ENCODE measurements at regions not wholly inside any gene's neighbourhood (a gene's known extent, or its start where the extent isn't known, plus 50 kb on each side); places are given as distances from the start of the nearest gene placed in this dataset.

- no peak for TF ChIP-seq FOXK2 (IDR thresholded peaks at IDR 0.05)
- no peak for TF ChIP-seq ARNT (IDR thresholded peaks at IDR 0.05)
- no peak for TF ChIP-seq FOXM1 (IDR thresholded peaks at IDR 0.05; ENCODE audit: borderline replicate concordance)
- TF ChIP-seq BHLHE40 (IDR thresholded peaks at IDR 0.05; ENCODE audit: borderline replicate concordance), result no peak
- TF ChIP-seq HDGF (IDR thresholded peaks at IDR 0.05; ENCODE audit: borderline replicate concordance), result no peak
- no peak for TF ChIP-seq SUZ12 (IDR thresholded peaks at IDR 0.05)
- TF ChIP-seq PKNOX1 (IDR thresholded peaks at IDR 0.05), result no peak
- no peak for TF ChIP-seq ELF4 (IDR thresholded peaks at IDR 0.05)
- no peak for TF ChIP-seq SP1 (IDR thresholded peaks at IDR 0.05)
- TF ChIP-seq FOXA1 (IDR thresholded peaks at IDR 0.05), result no peak
- TF ChIP-seq L3MBTL2 (conservative IDR thresholded peaks at IDR 0.05), result no peak
- TF ChIP-seq ZNF384 (IDR thresholded peaks at IDR 0.05), result no peak
- no peak for TF ChIP-seq CTBP1 (IDR thresholded peaks at IDR 0.05; ENCODE audit: borderline replicate concordance)
Observed at GRCh38 chr3:28624084-28624483, 275.5 kb upstream of the AZI2 start.

Data from HEK293T (cell line).